ENCODE measurements at regions not wholly inside any gene's neighbourhood (a gene's known extent, or its start where the extent isn't known, plus 50 kb on each side); places are given as distances from the start of the nearest gene placed in this dataset.

GRCh38 chr7:26513948-26514347 lies 222.3 kb downstream of the SNX10 start:
- no peak for DNase-seq (ENCODE audit: low read depth)

DNA sequence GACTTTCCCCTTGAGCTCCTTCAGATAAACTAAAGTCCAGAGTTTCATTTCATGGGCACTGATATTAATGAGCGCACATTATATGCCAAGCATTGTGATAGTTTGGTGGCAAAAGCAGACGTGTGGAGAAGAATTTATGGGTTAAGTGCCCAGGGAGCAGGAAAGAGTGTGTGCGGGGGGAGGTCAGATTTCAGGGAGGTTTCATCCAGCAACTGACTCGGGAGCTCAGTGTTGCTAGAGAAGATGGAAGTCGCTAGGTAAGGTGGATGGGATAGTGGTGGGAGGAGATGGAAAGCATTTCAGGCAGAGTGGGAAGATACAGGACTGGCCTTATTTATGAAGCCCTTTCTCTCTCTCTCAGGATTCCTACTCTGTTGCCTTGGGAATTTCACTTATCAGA lies 223.0 kb downstream of the SNX10 start:
- H3K4me3 ChIP-seq (ENCODE audit: low read length), result no peak overlapping the region
- TF ChIP-seq, protein P1, sequence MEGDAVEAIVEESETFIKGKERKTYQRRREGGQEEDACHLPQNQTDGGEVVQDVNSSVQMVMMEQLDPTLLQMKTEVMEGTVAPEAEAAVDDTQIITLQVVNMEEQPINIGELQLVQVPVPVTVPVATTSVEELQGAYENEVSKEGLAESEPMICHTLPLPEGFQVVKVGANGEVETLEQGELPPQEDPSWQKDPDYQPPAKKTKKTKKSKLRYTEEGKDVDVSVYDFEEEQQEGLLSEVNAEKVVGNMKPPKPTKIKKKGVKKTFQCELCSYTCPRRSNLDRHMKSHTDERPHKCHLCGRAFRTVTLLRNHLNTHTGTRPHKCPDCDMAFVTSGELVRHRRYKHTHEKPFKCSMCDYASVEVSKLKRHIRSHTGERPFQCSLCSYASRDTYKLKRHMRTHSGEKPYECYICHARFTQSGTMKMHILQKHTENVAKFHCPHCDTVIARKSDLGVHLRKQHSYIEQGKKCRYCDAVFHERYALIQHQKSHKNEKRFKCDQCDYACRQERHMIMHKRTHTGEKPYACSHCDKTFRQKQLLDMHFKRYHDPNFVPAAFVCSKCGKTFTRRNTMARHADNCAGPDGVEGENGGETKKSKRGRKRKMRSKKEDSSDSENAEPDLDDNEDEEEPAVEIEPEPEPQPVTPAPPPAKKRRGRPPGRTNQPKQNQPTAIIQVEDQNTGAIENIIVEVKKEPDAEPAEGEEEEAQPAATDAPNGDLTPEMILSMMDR (conservative IDR thresholded peaks at IDR 0.05; ENCODE audit: low read length), result no peak
- DNase-seq (ENCODE audit: low read depth), result no peak

More at GRCh38 chr7:26513948-26514347, 222.3 kb downstream of the SNX10 start:
- no peak overlapping the region for H3K4me3 ChIP-seq (ENCODE audit: low read length)
- TF ChIP-seq, protein P1 (conservative IDR thresholded peaks at IDR 0.05; ENCODE audit: low read length), result no peak

- DNase-seq (ENCODE audit: low read depth), result no peak
- TF ChIP-seq, protein P1 (conservative IDR thresholded peaks at IDR 0.05; ENCODE audit: low read length), result no peak
- H3K4me3 ChIP-seq (ENCODE audit: low read length), result no peak overlapping the region
Observed at GRCh38 chr7:26515314-26515842, 223.7 kb downstream of the SNX10 start.

DNA sequence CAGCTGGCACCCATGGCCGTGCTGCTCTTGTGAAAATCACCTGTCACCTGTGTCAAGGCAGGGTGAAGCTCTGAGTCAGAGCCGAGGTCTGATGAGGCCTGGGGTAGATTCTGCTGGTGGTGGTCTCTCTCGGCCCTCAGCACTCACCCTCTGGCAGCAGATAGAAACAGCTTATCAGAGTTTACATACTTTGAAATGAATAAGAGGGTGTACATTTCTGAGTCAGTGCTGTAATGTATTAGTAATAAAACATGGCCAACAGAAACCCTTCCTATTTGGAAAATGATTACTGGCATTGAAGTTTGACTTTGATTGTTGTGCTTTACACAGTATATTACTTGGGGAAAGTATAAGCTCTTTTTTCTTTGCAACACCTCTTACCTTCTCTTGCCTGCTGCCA lies 228.8 kb downstream of the SNX10 start:
- no peak for DNase-seq (ENCODE audit: low read depth)
- no peak overlapping the region for H3K4me3 ChIP-seq (ENCODE audit: low read length)
- TF ChIP-seq, protein P1 (conservative IDR thresholded peaks at IDR 0.05; ENCODE audit: low read length), result no peak

DNA sequence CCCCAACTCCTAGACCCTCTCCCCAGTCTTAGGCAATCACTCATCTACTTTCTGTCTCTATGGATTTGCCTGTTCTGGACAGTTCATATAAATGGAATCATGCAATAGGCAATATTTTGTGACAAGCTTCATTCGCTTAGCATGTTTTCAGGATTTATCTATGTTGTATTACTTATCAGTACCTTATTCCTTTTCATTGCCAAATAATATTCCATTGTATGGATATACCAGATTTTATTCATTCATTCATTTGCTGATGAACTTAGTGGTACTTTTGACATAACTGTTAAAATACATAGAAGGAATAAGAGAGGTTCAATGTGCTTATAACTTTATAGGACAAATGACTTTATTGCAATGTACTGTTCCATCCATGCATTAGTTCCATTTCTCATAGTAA lies 231.0 kb downstream of the SNX10 start:
- no peak for DNase-seq (ENCODE audit: low read depth)
- TF ChIP-seq, protein P1 (conservative IDR thresholded peaks at IDR 0.05; ENCODE audit: low read length), result no peak
- no peak overlapping the region for H3K4me3 ChIP-seq (ENCODE audit: low read length)

DNA sequence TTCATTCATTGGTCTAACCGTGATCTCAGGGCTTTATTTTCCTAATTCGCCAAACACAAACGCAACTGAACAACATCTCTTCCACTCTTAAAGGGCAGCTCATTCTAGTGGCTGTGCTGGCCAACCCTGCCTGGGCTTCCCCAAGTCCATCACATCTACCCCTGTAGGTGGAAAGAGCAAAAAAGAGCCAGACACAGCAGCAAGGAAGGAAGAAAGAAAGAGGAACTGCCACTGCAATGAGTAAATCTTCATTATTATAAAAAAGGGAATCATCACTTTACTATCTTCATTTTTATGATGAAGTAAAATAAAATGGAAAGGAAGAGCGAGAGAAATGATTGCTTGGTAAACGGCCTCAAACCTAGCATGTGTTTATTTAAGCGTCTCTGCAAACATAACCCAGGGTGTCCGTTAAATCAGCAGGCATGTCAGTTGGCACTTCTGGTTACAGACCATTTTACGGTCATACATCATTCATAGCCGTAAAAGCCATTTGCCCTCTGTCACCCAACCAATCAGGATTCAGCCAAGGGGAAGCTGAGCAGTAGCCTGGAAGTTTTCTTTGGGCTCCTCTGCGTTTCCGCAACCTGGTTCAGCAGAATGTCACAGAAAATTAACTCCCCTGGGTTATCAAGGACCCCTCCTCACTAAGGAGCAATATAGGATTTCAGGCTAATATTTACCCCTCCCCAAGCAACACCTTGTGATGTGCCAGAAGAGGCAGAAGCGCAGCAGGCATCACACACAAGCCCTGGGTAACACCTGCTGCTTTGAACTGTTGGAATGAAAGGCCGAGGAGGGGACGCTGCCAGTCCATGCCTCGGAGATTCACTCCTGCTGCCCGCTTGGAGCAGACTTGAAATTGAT lies 234.0 kb downstream of the SNX10 start:
- TF ChIP-seq, protein P1 (conservative IDR thresholded peaks at IDR 0.05; ENCODE audit: low read length), result no peak
- H3K4me3 ChIP-seq (ENCODE audit: low read length), result no peak overlapping the region
- DNase-seq (ENCODE audit: low read depth), result no peak

GRCh38 chr7:26526265-26526587 lies 234.6 kb downstream of the SNX10 start:
- TF ChIP-seq, protein P1 (conservative IDR thresholded peaks at IDR 0.05; ENCODE audit: low read length), result no peak
- H3K4me3 ChIP-seq (ENCODE audit: low read length), result no peak overlapping the region
- no peak for DNase-seq (ENCODE audit: low read depth)

All from AG10803 (cell line).